NB4 (cell line): ENCODE measurements at regions not wholly inside any gene's neighbourhood (a gene's known extent, or its start where the extent isn't known, plus 50 kb on each side); places are given as distances from the start of the nearest gene placed in this dataset.

Experiments used
- CTCF ChIP-seq: IDR thresholded peaks from one replicate; pipeline ENCODE4 v1.5.1; 2012; ENCODE audit warnings: low read depth, low read length
- MAX ChIP-seq: IDR thresholded peaks from 2 replicates; pipeline ENCODE4 v1.6.1; 2011; ENCODE audit warnings: low read depth, low read length
- MYC ChIP-seq: IDR thresholded peaks from 2 replicates; pipeline ENCODE4 v1.6.1; 2011; ENCODE audit warnings: low read depth, low read length
- POLR2A ChIP-seq: IDR thresholded peaks from 2 replicates; pipeline ENCODE4 v1.6.1; 2011; ENCODE audit warnings: mild to moderate bottlenecking; ENCODE audit not compliant: insufficient read length; ENCODE audit errors: extremely low read depth

GRCh38 chr9:82206946-82207345, 218.4 kb downstream of the SPATA31D1 start:
- no peak for TF ChIP-seq POLR2A
- no peak for TF ChIP-seq CTCF
- no peak for TF ChIP-seq MAX
- no peak for TF ChIP-seq MYC
